CD4-positive, alpha-beta T cell (primary cell): ENCODE measurements at regions not wholly inside any gene's neighbourhood (a gene's known extent, or its start where the extent isn't known, plus 50 kb on each side); places are given as distances from the start of the nearest gene placed in this dataset.

Experiments used
- ATAC-seq: fragments of 200-7000 bp; cut with Tn5 transposase; one replicate; pipeline ENCODE4 v1.10.0; 2022; ENCODE audit warnings: mild to moderate bottlenecking; ENCODE audit not compliant: poor library complexity
- CTCF ChIA-PET: fragments of 350-600 bp; sonication (Branson Sonifier 250); formaldehyde crosslinking; loops from one replicate; lab custom pipeline; 2021; ENCODE audit warnings: antibody characterized with exemption, inconsistent platforms; lab: Charles Lee
- POLR2A ChIA-PET: fragments of 350-600 bp; sonication (Branson Sonifier 250); formaldehyde crosslinking; loops from one replicate; lab custom pipeline; 2021; ENCODE audit warnings: antibody characterized with exemption, inconsistent platforms; lab: Charles Lee
- DNase-seq, 14 experiments: peaks; one replicate each; pipeline ENCODE4 v3.0.0-alpha.2; 2013 to 2020; ENCODE audit warnings: mixed read lengths in 2 of 14
- H3K27ac ChIP-seq, 2 donors: one replicate each; pipeline versions ENCODE4 v1.5.1 to v1.7.0; 2013; ENCODE audit warnings: low read length in 2 of 2, low read depth in 1 of 2, mild to moderate bottlenecking in 1 of 2
- H3K27me3 ChIP-seq, 2 experiments: 1 replicate in 1 of 2; 2 replicates in 1 of 2; pipeline versions ENCODE4 v1.6.1 to v1.7.0; 2013; ENCODE audit warnings: low read length in 2 of 2, control low read depth in 1 of 2, mild to moderate bottlenecking in 1 of 2, moderate library complexity in 1 of 2; ENCODE audit not compliant: insufficient read depth in 2 of 2, control insufficient read depth in 1 of 2
- H3K36me3 ChIP-seq: one replicate; pipeline ENCODE4 v1.6.1; 2013; ENCODE audit warnings: low read length, control low read depth; ENCODE audit not compliant: insufficient read depth
- H3K4me1 ChIP-seq: one replicate; pipeline ENCODE4 v1.6.1; 2013; ENCODE audit warnings: low read length, control low read depth; ENCODE audit not compliant: insufficient read depth
- H3K4me3 ChIP-seq: one replicate; pipeline ENCODE4 v1.5.1; 2013; ENCODE audit warnings: mild to moderate bottlenecking, low read length, moderate library complexity
- H3K9me3 ChIP-seq, 2 experiments: 1 replicate in 1 of 2; 2 replicates in 1 of 2; pipeline versions ENCODE4 v1.6.1 to v1.7.0; 2013; ENCODE audit warnings: low read length in 2 of 2, mild to moderate bottlenecking in 2 of 2, control low read depth in 1 of 2, moderate library complexity in 1 of 2; ENCODE audit not compliant: control insufficient read depth in 1 of 2, insufficient read depth in 1 of 2
- H3K27ac Mint-ChIP-seq: one replicate; pipeline ENCODE4 v1.8.0; 2020; ENCODE audit warnings: mixed read lengths
- H3K27me3 Mint-ChIP-seq: one replicate; pipeline ENCODE4 v1.8.0; 2021; ENCODE audit warnings: mixed read lengths
- H3K36me3 Mint-ChIP-seq: one replicate; pipeline ENCODE4 v1.8.0; 2021; ENCODE audit warnings: low read depth, mixed read lengths
- H3K4me1 Mint-ChIP-seq: one replicate; pipeline ENCODE4 v1.8.0; 2021; ENCODE audit warnings: low read depth, mixed read lengths
- H3K4me3 Mint-ChIP-seq: one replicate; pipeline ENCODE4 v1.8.0; 2020; ENCODE audit warnings: mild to moderate bottlenecking, mixed read lengths
- H3K9me3 Mint-ChIP-seq: one replicate; pipeline ENCODE4 v1.8.0; 2020; ENCODE audit warnings: mixed read lengths
- intact Hi-C, 2 experiments: fragments of 100-400 bp; cut with DNase I in 1 of 2; cut with micrococcal nuclease in 1 of 2; formaldehyde crosslinking; loops; one replicate each; pipeline versions ENCODE4 v1.15.1 to v1.9.0; 2023 to 2025; cut with DNase I, micrococcal nuclease
- TF ChIP-seq, protein P1 (sequence below): fragments of 200-600 bp; IDR thresholded peaks from one replicate; pipeline ENCODE4 v1.8.0; 2022; ENCODE audit warnings: antibody characterized with exemption, mild to moderate bottlenecking

DNA sequence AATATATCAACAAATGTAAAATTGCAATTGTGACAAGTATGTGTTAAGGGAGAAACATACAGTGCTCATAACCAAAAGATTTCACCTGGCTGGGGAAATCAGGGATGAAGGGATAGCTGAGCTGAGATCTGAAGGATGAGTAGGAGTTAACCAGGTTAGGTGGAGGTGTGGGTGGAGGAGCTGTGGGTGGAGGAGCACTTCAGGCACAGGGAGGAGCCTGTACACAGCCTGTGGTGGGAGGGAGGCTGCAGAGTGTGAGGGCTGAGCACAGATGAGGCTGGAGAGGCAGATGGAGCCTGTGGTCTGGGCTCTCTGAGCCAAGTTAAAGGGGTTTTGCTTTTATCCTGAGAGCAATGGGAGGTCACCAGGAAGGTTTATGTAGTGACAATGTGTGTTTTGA is 111.9 kb downstream of the XCL2 start:
- H3K27ac ChIP-seq = no peak overlapping the region
- no peak overlapping the region for H3K27ac Mint-ChIP-seq
- no peak for ATAC-seq
- H3K9me3 Mint-ChIP-seq = no peaks in the 10 kb centered on the region
- no peak overlapping the region for H3K4me3 ChIP-seq
- no peak overlapping the region for H3K4me3 Mint-ChIP-seq
- DNase-seq = no peak
- H3K4me1 ChIP-seq = no peaks in the 10 kb centered on the region
- TF ChIP-seq, protein P1, sequence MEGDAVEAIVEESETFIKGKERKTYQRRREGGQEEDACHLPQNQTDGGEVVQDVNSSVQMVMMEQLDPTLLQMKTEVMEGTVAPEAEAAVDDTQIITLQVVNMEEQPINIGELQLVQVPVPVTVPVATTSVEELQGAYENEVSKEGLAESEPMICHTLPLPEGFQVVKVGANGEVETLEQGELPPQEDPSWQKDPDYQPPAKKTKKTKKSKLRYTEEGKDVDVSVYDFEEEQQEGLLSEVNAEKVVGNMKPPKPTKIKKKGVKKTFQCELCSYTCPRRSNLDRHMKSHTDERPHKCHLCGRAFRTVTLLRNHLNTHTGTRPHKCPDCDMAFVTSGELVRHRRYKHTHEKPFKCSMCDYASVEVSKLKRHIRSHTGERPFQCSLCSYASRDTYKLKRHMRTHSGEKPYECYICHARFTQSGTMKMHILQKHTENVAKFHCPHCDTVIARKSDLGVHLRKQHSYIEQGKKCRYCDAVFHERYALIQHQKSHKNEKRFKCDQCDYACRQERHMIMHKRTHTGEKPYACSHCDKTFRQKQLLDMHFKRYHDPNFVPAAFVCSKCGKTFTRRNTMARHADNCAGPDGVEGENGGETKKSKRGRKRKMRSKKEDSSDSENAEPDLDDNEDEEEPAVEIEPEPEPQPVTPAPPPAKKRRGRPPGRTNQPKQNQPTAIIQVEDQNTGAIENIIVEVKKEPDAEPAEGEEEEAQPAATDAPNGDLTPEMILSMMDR = no peak
- no peaks in the 10 kb centered on the region for H3K36me3 Mint-ChIP-seq
- intact Hi-C loops = no loop called here
- no peaks in the 10 kb centered on the region for H3K27me3 ChIP-seq
- no peaks in the 10 kb centered on the region for H3K9me3 ChIP-seq
- CTCF ChIA-PET = interaction anchor here (1.0 to 1.7 kb wide), 2 partner anchors 8 to 90 kb away, joined by 3 to 5 read pairs; no protein-coding TSS in a partner anchor
- POLR2A ChIA-PET = no interaction called here
- H3K4me1 Mint-ChIP-seq = no peaks in the 10 kb centered on the region
- no peaks in the 10 kb centered on the region for H3K27me3 Mint-ChIP-seq
- no peaks in the 10 kb centered on the region for H3K36me3 ChIP-seq

DNA sequence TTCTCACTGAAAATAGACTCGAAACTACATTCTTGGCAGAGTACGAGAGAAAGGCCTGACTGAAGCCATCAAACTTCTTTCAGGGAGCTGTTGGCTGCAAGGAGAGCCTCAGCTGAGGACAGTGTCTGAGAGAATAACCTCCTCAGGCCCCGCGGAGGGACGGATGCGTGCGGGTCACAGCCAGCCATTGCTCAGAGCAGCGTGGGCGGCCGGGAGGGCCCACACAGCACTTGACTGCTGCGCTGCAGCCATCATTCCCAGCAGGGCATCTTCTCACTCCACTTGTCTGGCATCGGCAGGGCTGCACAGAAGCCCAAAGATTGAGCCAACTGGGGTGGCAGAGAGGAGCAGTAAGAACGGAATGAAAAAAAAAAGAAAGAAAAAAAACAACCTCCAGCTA is 113.5 kb downstream of the XCL2 start:
- DNase-seq (no peak), ATAC-seq (no peak)
- Mint-ChIP-seq H3K36me3 (no peaks in the 10 kb centered on the region), H3K4me1 (no peaks in the 10 kb centered on the region), H3K27me3 (no peaks in the 10 kb centered on the region), H3K9me3 (no peaks in the 10 kb centered on the region), H3K27ac (no peak overlapping the region), H3K4me3 (no peak overlapping the region)
- no peak overlapping the region for H3K27ac ChIP-seq
- CTCF ChIA-PET = interaction anchor here (0.8 to 1.7 kb wide), 2 partner anchors 9 to 88 kb away, joined by 3 to 5 read pairs; no protein-coding TSS in a partner anchor
- intact Hi-C loops = no loop called here
- H3K9me3 ChIP-seq = no peaks in the 10 kb centered on the region
- no peak overlapping the region for H3K4me3 ChIP-seq
- TF ChIP-seq, protein P1 = no peak
- POLR2A ChIA-PET = interaction anchor here (1.1 kb wide), 1 partner anchor 9 kb away, joined by 3 read pairs; no protein-coding TSS in a partner anchor
- no peaks in the 10 kb centered on the region for H3K27me3 ChIP-seq
- no peaks in the 10 kb centered on the region for H3K36me3 ChIP-seq
- H3K4me1 ChIP-seq = no peaks in the 10 kb centered on the region

DNA sequence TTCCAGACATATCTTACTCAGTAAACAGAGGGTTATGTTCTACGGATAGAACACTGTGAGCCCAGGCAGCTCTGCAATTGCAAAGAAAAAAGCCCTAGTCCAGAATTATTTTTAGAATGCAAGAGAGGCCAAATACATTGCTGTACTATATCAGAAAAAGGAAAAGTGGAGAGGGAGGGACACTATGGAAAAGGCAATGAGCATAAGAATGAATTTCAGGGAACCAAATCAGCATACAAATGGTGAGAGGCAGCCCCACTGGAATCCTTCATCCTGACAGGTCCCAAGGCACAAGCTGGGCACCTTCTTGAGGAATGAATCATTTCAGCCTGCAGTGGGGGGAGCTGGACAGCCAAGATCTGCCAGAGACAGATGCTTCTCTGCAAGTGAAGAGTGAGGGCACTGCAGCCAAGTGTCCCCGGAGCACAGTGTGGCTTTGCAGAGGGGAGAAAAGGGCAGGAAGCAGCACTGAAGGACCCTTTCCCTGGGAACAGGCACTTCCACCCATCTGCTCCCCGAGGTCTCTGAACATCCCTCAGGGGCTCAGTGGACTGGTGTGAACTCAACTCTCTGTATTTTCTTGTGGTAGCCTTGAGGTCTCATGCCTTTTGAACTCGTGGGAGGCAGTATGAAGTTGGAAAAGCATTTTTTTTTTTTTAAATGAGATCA is 115.6 kb downstream of the XCL2 start:
- Histone ChIP-seq H3K27me3 (no peaks in the 10 kb centered on the region), H3K4me3 (no peak overlapping the region), H3K4me1 (peaks cover 2% of the 10 kb centered on the region), H3K9me3 (no peaks in the 10 kb centered on the region), H3K36me3 (no peaks in the 10 kb centered on the region), H3K27ac (no peak overlapping the region)
- Mint-ChIP-seq H3K9me3 (no peaks in the 10 kb centered on the region), H3K36me3 (no peaks in the 10 kb centered on the region), H3K27me3 (no peaks in the 10 kb centered on the region), H3K4me1 (no peaks in the 10 kb centered on the region), H3K4me3 (no peak overlapping the region), H3K27ac (no peak overlapping the region)
- DNase-seq = no peak
- ATAC-seq = no peak
- intact Hi-C loops = no loop called here
- ChIA-PET POLR2A (no interaction called here), CTCF (no interaction called here)
- TF ChIP-seq, protein P1 = no peak
